ENCODE measurements at regions not wholly inside any gene's neighbourhood (a gene's known extent, or its start where the extent isn't known, plus 50 kb on each side); places are given as distances from the start of the nearest gene placed in this dataset.

- Histone ChIP-seq H3K9me3 (ENCODE audit: control insufficient read depth, low read depth, low read length) (no peaks in the 10 kb centered on the region), H3K4me2 (ENCODE audit: insufficient read depth, insufficient read length, low read length) (no peak overlapping the region), H3K14ac (ENCODE audit: insufficient read depth, low read length) (no peak overlapping the region), H3K56ac (ENCODE audit: insufficient read length, low read depth, low read length) (no peak overlapping the region), H2BK15ac (ENCODE audit: low read depth, low read length) (no peak overlapping the region), H4K8ac (replicated peaks; ENCODE audit: insufficient read length, low read depth, low read length) (no peak overlapping the region), H3K4me1 (ENCODE audit: insufficient read depth, low read length) (no peaks in the 10 kb centered on the region), H2AK5ac (ENCODE audit: insufficient read length, low read length) (no peak overlapping the region), H2AFZ (ENCODE audit: low read length) (no peak overlapping the region), H2BK5ac (ENCODE audit: insufficient read length, low read length) (no peak overlapping the region), H3K23me2 (ENCODE audit: insufficient read length, low read depth, low read length, poor library complexity, severe bottlenecking) (no peaks in the 10 kb centered on the region), H3K23ac (ENCODE audit: insufficient read length, low read depth, low read length) (no peak overlapping the region), H4K5ac (ENCODE audit: insufficient read length, low read depth, low read length) (no peak overlapping the region), H3K18ac (ENCODE audit: insufficient read length, low read depth, low read length) (no peak overlapping the region), H3K79me2 (ENCODE audit: insufficient read depth, low read length) (no peaks in the 10 kb centered on the region), H2BK12ac (ENCODE audit: insufficient read length, low read depth, low read length) (no peak overlapping the region), H3T11ph (ENCODE audit: low read length) (no peak overlapping the region), H3K27ac (ENCODE audit: insufficient read length, low read depth, low read length) (no peak overlapping the region), H2BK120ac (ENCODE audit: low read depth, low read length, poor library complexity, severe bottlenecking) (no peak overlapping the region), H3K79me1 (ENCODE audit: insufficient read depth, low read depth, low read length, poor library complexity, severe bottlenecking) (no peaks in the 10 kb centered on the region), H3K27me3 (ENCODE audit: insufficient read depth, low read length) (no peaks in the 10 kb centered on the region), H3K9ac (ENCODE audit: extremely low read depth, insufficient read length, low read length) (no peak overlapping the region), H2BK20ac (ENCODE audit: low read depth, low read length, poor library complexity, severe bottlenecking) (no peak overlapping the region), H4K20me1 (ENCODE audit: control insufficient read depth, insufficient read depth, insufficient read length) (no peaks in the 10 kb centered on the region), H4K91ac (ENCODE audit: insufficient read length, low read depth, low read length) (no peak overlapping the region), H3K4ac (ENCODE audit: low read depth, low read length) (no peak overlapping the region)
- TF ChIP-seq CTCF (conservative IDR thresholded peaks at IDR 0.05), result no peak
- Mint-ChIP-seq H3K27me3 (ENCODE audit: low read depth) (peaks cover 4% of the 10 kb centered on the region), H3K27ac (no peak overlapping the region), H3K9me3 (peaks cover 22 to 27% of the 10 kb centered on the region in 2 experiments), H3K36me3 (ENCODE audit: insufficient read depth in 1 of 3, low read depth in 3 of 3) (peaks cover 9 to 19% (median 15%) of the 10 kb centered on the region in 3 experiments), H3K4me3 (no peak overlapping the region), H3K4me1 (no peaks in the 10 kb centered on the region)
- no peak for DNase-seq
- WGBS (ENCODE audit: extremely low coverage, insufficient read length, low lambda C conversion rate), result no CpG with 5 or more reads among the region's 6 CpGs
These were observed 63.0 kb upstream of the CYP1B1 start for GRCh38 chr2:38138996-38139395.
